BJ (cell line): ENCODE measurements at regions not wholly inside any gene's neighbourhood (a gene's known extent, or its start where the extent isn't known, plus 50 kb on each side); places are given as distances from the start of the nearest gene placed in this dataset.

ENCODE experiments used
- CTCF ChIA-PET: fragments of 350-600 bp; formaldehyde crosslinking; extraction: SDS; loops from one replicate; lab custom pipeline; 2021; ENCODE audit warnings: antibody characterized with exemption, inconsistent platforms; lab: Yijun Ruan, JAX
- POLR2A ChIA-PET: fragments of 300-600 bp; sonication (Branson Sonifier 250); formaldehyde crosslinking; extraction: SDS; loops from one replicate; lab custom pipeline; 2021; ENCODE audit warnings: antibody characterized with exemption; lab: Charles Lee
- DNase-seq: peaks from one replicate; pipeline ENCODE4 v3.0.0-alpha.2; 2011; ENCODE audit warnings: low read depth
- H3K27me3 ChIP-seq: 2 replicates; pipeline ENCODE4 v1.6.0; 2011; ENCODE audit warnings: low read length; ENCODE audit not compliant: control insufficient read depth, insufficient read depth
- H3K36me3 ChIP-seq: 2 replicates; pipeline ENCODE4 v1.5.1; 2011; ENCODE audit warnings: low read length; ENCODE audit not compliant: control insufficient read depth, insufficient read depth
- H3K4me3 ChIP-seq: 2 replicates; pipeline ENCODE4 v1.5.1; 2011; ENCODE audit warnings: low read depth, mild to moderate bottlenecking, control low read depth, low read length
- TF ChIP-seq, protein P1 (sequence below): IDR thresholded peaks from 2 replicates; pipeline ENCODE4 v1.5.1; 2011; ENCODE audit warnings: low read depth, mild to moderate bottlenecking, control low read depth, inconsistent platforms, low read length, moderate library complexity; ENCODE audit not compliant: insufficient read depth

DNA sequence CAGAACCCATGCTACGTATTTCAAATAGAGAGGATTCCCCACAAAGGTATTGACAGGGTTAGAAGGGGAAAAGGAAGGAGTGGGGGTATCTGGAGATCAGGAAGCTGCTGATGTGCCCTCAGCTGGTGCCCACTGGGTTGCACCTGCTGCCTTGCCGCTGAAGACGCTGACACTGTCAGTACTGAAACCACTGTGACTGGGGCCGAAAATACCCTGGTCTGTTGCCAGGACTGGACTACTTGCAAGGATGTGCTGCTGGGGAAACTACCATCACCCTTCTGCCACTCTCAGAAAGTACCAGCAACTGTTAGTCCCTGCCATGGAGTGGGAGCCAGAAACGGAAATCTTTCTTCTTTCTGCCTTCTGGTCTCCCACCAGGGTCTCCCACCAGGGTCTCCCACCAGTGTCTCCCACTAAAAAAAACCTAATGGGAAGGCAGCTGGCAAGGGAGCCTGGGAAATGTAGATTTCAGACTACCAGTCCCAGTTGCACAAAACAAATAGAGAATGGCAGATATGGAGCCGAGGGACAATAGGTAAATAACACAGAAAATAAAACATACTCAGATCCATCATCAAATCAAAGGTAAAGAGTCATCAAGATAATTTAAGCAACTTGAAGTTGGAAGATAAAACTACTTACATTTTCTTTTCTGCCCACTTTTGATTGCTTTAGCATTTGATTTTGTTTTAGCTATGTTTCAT is 204.8 kb downstream of the TPBG start:
- CTCF ChIA-PET = interaction anchor here (0.5 kb wide), 1 partner anchor 246 kb away, joined by 3 read pairs; no protein-coding TSS in a partner anchor
- POLR2A ChIA-PET = no interaction called here
- H3K4me3 ChIP-seq = no peak overlapping the region
- no peak for DNase-seq
- TF ChIP-seq, protein P1, sequence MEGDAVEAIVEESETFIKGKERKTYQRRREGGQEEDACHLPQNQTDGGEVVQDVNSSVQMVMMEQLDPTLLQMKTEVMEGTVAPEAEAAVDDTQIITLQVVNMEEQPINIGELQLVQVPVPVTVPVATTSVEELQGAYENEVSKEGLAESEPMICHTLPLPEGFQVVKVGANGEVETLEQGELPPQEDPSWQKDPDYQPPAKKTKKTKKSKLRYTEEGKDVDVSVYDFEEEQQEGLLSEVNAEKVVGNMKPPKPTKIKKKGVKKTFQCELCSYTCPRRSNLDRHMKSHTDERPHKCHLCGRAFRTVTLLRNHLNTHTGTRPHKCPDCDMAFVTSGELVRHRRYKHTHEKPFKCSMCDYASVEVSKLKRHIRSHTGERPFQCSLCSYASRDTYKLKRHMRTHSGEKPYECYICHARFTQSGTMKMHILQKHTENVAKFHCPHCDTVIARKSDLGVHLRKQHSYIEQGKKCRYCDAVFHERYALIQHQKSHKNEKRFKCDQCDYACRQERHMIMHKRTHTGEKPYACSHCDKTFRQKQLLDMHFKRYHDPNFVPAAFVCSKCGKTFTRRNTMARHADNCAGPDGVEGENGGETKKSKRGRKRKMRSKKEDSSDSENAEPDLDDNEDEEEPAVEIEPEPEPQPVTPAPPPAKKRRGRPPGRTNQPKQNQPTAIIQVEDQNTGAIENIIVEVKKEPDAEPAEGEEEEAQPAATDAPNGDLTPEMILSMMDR = no peak
- no peaks in the 10 kb centered on the region for H3K36me3 ChIP-seq
- peaks cover 1% of the 10 kb centered on the region; the same call in 1 of the 2 replicates for H3K27me3 ChIP-seq

DNA sequence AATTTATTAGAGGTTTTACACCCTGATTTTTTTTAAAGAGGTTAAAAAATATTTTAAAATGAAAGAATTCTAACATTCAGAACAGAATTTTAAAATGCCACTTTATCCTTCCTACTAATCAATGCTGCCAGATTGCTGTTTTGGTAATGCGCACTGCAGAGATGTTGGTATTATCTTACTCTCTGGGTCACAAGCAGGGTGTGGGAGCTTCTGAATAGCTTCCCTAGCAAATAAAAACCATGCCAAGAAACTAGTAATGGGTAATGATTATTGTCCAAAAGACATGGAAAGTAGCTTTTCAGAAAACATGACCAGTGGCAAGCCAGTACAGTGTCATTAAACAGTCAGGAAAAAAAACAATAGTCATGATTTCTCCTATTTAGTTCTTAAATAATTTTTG is 205.4 kb downstream of the TPBG start:
- ChIA-PET POLR2A (no interaction called here), CTCF (no interaction called here)
- no peaks in the 10 kb centered on the region for H3K36me3 ChIP-seq
- peaks cover 1% of the 10 kb centered on the region; the same call in 1 of the 2 replicates for H3K27me3 ChIP-seq
- TF ChIP-seq, protein P1 = no peak
- no peak overlapping the region for H3K4me3 ChIP-seq
- no peak for DNase-seq

DNA sequence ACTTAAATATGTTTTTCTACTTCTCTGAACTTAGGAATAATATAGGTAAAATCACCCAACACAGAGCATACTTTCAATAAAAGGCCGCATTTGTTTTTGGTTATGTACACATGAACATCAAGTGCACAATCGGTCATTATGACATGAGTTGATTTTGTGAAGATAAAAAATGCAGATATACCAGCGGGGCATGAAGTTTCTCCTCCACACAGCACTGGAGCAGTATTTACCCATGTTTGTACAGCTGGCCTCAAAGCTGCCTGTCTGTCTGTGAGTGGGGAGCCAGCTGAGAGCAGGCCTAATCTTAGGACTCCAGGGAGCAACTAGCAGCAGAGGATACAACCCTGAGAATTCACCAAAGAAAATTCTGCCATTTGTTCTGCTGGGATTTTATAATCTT is 206.5 kb downstream of the TPBG start:
- CTCF ChIA-PET = no interaction called here
- POLR2A ChIA-PET = no interaction called here
- no peaks in the 10 kb centered on the region for H3K36me3 ChIP-seq
- TF ChIP-seq, protein P1 = no peak
- peaks cover 1% of the 10 kb centered on the region; the same call in 1 of the 2 replicates for H3K27me3 ChIP-seq
- DNase-seq = no peak
- H3K4me3 ChIP-seq = no peak overlapping the region

DNA sequence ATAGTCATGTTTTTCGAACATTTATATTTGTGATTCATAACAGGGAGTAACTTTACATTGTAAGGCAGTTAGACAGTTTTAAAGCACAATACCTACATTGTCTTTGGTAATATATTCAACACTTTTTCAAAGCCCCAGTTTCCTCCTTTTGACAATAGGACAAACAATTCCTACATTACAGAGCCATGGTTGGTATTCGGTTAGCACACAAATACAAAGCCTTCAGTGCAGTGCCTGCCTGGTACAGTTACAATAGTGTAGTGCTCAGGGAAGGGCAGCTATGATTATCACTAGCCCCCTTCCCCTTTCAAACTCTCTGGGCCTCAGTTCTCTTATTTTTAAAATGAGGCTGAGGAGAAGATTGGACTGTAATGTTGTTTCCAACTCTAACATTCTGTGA is 207.8 kb downstream of the TPBG start:
- TF ChIP-seq, protein P1 = no peak
- Histone ChIP-seq H3K36me3 (no peaks in the 10 kb centered on the region), H3K4me3 (no peak overlapping the region), H3K27me3 (peaks cover 1% of the 10 kb centered on the region; the same call in 1 of the 2 replicates)
- DNase-seq = no peak
- ChIA-PET POLR2A (no interaction called here), CTCF (no interaction called here)

DNA sequence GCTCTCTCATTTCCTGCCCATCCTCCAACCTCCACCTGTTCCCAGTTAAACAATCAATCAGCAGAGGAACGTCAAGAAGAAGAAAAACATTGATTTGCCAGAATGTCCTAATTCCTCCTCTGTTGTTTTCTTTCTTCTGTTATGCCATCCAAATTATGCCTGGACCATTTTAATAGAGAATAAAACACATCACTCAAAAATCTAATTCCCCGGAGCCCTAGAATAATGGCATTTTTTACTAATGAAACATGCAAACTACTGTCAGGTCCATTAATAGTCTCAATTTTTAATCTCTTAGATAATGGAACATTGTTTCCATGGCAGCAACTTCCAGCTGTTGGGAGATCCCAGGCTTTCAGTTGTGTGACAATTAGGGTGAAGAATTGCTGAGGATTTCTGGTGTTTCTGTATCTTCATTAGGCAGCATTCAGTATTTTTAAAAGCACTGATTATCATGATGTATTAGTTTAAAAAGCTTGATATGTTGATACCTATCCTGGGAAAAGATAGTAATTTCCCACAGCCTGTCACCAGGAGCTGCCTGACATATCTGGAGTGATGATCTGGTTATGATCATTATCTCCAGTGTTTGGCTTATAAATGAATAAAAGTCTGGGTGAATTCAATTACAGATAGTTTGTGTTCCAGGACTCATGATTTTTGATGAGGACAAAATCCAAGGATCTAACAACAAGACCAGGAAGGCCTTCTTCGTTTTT is 209.8 kb downstream of the TPBG start:
- no peak for DNase-seq
- no peaks in the 10 kb centered on the region for H3K36me3 ChIP-seq
- peaks cover 1% of the 10 kb centered on the region; the same call in 1 of the 2 replicates for H3K27me3 ChIP-seq
- POLR2A ChIA-PET = no interaction called here
- TF ChIP-seq, protein P1 = no peak
- no peak overlapping the region for H3K4me3 ChIP-seq
- CTCF ChIA-PET = interaction anchor here (1.0 kb wide), 1 partner anchor 16 kb away, joined by 3 read pairs; no protein-coding TSS in a partner anchor
